Spleen (tissue), 11 donors: ENCODE measurements at regions not wholly inside any gene's neighbourhood (a gene's known extent, or its start where the extent isn't known, plus 50 kb on each side); places are given as distances from the start of the nearest gene placed in this dataset.

Experiments
- DNase-seq: peaks from one replicate; pipeline ENCODE4 v3.0.0-alpha.2; 2020
- H3K27ac ChIP-seq, 8 donors: fragments of 200-600 bp; sonication (generic) in 7 of 8; 1 replicate in 4 of 8; 2 replicates in 4 of 8; pipeline versions ENCODE4 v1.5.0 to v1.8.0; 2016 to 2021; ENCODE audit warnings: inconsistent platforms in 4 of 8, mild to moderate bottlenecking in 4 of 8, moderate library complexity in 1 of 8
- H3K27me3 ChIP-seq, 7 donors: fragments of 200-600 bp; sonication (generic) in 6 of 7; replicated peaks in 1 of 7; 1 replicate in 4 of 7; 2 replicates in 3 of 7; pipeline versions ENCODE4 v1.5.0 to v1.8.0; 2016 to 2021; ENCODE audit warnings: inconsistent platforms in 3 of 7, mild to moderate bottlenecking in 1 of 7
- H3K36me3 ChIP-seq, 6 donors: fragments of 200-600 bp; sonication (generic) in 5 of 6; 1 replicate in 4 of 6; 2 replicates in 2 of 6; pipeline versions ENCODE4 v1.5.0 to v1.8.0; 2016 to 2021; ENCODE audit warnings: inconsistent platforms in 2 of 6
- H3K4me1 ChIP-seq, 6 donors: fragments of 200-600 bp; sonication (generic) in 5 of 6; 1 replicate in 3 of 6; 2 replicates in 3 of 6; pipeline versions ENCODE4 v1.5.0 to v1.8.0; 2016 to 2021; ENCODE audit warnings: inconsistent platforms in 3 of 6
- H3K4me3 ChIP-seq, 8 donors: fragments of 200-600 bp; sonication (generic) in 7 of 8; 1 replicate in 4 of 8; 2 replicates in 4 of 8; pipeline versions ENCODE4 v1.5.0 to v1.8.0; 2016 to 2021; ENCODE audit warnings: inconsistent platforms in 4 of 8, mild to moderate bottlenecking in 4 of 8, moderate library complexity in 2 of 8
- H3K9me3 ChIP-seq, 8 donors: fragments of 200-600 bp; sonication (generic) in 7 of 8; 1 replicate in 4 of 8; 2 replicates in 4 of 8; pipeline versions ENCODE4 v1.5.0 to v1.8.0; 2016 to 2021; ENCODE audit warnings: inconsistent platforms in 4 of 8
- POLR2A ChIP-seq, 3 donors: fragments of 450-650 bp; IDR thresholded peaks; one replicate each; pipeline ENCODE4 v1.5.1; 2017; ENCODE audit warnings: antibody characterized with exemption in 3 of 3, mild to moderate bottlenecking in 1 of 3
- POLR2AphosphoS5 ChIP-seq, 3 donors: sonication (generic); formaldehyde crosslinking; IDR thresholded peaks; one replicate each; pipeline ENCODE4 v1.5.1; 2017; ENCODE audit warnings: antibody characterized with exemption in 3 of 3
- WGBS, 5 donors: extraction: QIAGEN DNeasy Blood & Tissue Kit in 3 of 5; methylation state at CpG; one replicate each; pipeline versions ENCODE4 v1.1.5 to v1.1.7; 2013 to 2018; 5-methylcytosine and 5-hydroxymethylcytosine counted together
- intact Hi-C: fragments of 100-400 bp; cut with DNase I; formaldehyde crosslinking; loops from one replicate; pipeline ENCODE4 v1.15.0; 2023; ENCODE audit warnings: low total_unique reads
- TF ChIP-seq, protein P1 (sequence below), 11 experiments: fragments of 200-600 bp in 7 of 11; fragments of 450-650 bp in 4 of 11; sonication (generic) in 4 of 11; IDR thresholded peaks in 8 of 11; conservative IDR thresholded peaks in 3 of 11; 1 replicate in 7 of 11; 2 replicates in 4 of 11; pipeline versions ENCODE4 v1.4.0 to v1.8.0; 2016 to 2021; ENCODE audit warnings: antibody characterized with exemption in 11 of 11, inconsistent platforms in 4 of 11, mild to moderate bottlenecking in 1 of 11
- donor health status: healthy with polysubstance abuse.
- donor health status: DM: no; HTN: no; CAD: no; lungs with moderate emphysema.
- donor health status: DM: no; HTN: no; CAD: no.
- donor health status: Bipolar disorder and iron deficiency.
- donor health status: healthy.
- donor health status: DM: no; HTN: no; CAD: no.
- donor health status: DM: yes; HTN: yes; CAD: no.

DNA sequence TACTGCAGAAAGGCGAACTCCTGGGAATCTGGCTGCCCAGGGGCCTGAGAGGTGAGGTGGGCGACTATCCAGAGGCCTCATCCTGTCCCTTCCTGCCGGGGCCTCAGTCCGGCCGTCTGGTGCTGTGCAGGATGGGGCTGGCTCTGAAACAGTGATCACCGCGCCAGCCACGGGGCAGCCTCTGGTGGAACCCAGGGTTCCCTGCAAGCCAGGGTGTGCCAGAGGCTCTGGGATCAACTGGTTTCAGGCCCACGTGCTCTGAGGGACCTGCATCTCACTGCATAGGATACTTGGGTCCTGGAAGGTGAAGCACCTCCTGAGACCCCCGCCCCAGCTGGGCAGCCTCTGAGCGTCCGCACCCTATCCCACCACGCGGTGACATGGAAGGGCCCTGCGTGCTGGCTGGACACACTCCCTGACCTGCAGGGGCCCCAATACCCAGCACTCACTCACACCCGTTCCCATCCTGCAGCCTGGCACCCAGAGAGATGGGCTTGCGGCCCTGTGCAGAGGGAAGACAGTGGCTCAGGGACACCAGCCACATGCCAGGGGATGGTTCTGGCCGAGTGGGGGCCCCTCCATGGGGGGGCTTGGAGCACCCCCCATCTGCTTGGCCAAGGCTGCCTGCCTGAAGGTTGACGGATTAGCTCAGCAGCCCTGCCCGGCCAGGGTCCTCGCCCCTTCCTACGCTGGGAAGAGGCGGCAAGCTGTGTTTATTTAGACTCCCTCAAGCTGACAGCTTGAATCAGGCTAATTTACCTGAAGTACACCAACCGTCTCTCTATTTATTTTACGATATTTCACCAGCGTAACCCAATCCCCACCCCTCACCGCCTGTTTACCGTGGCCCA lies 64.3 kb upstream of the TTC34 start:
- DNase-seq: no peak
- no peak for TF ChIP-seq POLR2AphosphoS5 (IDR thresholded peaks at IDR 0.05)
- TF ChIP-seq POLR2A (IDR thresholded peaks at IDR 0.05): no peak
- TF ChIP-seq, protein P1, sequence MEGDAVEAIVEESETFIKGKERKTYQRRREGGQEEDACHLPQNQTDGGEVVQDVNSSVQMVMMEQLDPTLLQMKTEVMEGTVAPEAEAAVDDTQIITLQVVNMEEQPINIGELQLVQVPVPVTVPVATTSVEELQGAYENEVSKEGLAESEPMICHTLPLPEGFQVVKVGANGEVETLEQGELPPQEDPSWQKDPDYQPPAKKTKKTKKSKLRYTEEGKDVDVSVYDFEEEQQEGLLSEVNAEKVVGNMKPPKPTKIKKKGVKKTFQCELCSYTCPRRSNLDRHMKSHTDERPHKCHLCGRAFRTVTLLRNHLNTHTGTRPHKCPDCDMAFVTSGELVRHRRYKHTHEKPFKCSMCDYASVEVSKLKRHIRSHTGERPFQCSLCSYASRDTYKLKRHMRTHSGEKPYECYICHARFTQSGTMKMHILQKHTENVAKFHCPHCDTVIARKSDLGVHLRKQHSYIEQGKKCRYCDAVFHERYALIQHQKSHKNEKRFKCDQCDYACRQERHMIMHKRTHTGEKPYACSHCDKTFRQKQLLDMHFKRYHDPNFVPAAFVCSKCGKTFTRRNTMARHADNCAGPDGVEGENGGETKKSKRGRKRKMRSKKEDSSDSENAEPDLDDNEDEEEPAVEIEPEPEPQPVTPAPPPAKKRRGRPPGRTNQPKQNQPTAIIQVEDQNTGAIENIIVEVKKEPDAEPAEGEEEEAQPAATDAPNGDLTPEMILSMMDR (IDR thresholded peaks at IDR 0.05 in 8 of 11, conservative IDR thresholded peaks at IDR 0.05 in 3 of 11): no peak
- WGBS, 5 donors: 77 to 87% (median 80%) methylated on average over 23 to 28 of the region's 28 CpGs
- H3K4me3 ChIP-seq: no peak overlapping the region
- peaks cover under 1 to 11% (median 7%) of the 10 kb centered on the region in 8 donors for H3K9me3 ChIP-seq
- H3K27me3 ChIP-seq: peaks cover 0 to 88% (median 22%) of the 10 kb centered on the region in 7 donors
- intact Hi-C loops: no loop called here
- peaks cover 0 to 10% (median 0%) of the 10 kb centered on the region in 6 donors for H3K4me1 ChIP-seq
- H3K36me3 ChIP-seq: no peaks in the 10 kb centered on the region
- H3K27ac ChIP-seq: no peak overlapping the region

DNA sequence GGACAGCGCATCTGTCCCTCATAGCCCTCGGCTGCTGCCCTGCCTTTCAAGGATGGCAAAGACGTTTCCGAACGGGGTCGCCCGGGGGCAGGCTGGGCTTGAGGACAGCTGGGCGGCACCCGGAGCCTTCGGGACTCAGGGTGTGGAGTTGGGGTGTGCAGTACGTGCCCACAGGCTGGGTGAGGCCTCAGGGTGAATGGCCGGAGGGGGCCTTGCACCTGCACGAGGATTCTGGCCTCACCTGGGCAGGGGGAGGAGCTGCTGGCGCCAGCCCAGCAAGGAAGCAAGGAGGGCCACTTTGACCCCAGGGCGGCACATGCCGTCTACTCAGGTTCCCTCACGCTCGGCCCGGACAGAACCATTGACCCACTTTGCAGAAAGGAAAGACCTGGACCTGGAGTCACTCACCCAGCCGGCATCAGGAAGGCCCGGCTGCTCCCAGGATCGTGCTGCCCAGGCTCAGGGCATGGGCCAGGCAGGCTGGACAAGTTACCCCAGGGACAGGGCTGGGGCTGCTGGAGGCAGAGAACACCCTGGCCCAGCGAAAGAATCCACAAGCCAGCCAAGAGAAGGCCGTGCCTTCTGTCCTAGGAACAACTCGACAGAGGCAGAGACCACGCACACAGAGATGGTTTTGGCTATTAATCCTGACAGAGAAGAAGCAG lies 65.1 kb upstream of the TTC34 start:
- Histone ChIP-seq H3K4me3 (no peak overlapping the region), H3K27ac (no peak overlapping the region), H3K27me3 (peaks cover 0 to 83% (median 22%) of the 10 kb centered on the region in 7 donors), H3K9me3 (peaks cover 7 to 18% (median 14%) of the 10 kb centered on the region in 8 donors), H3K36me3 (no peaks in the 10 kb centered on the region), H3K4me1 (peaks cover 0 to 10% (median 0%) of the 10 kb centered on the region in 6 donors)
- 78 to 91% (median 82%) methylated on average over 14 to 26 of the region's 26 CpGs for WGBS, 5 donors
- no peak for TF ChIP-seq POLR2A (IDR thresholded peaks at IDR 0.05)
- no peak for TF ChIP-seq POLR2AphosphoS5 (IDR thresholded peaks at IDR 0.05)
- TF ChIP-seq, protein P1 (IDR thresholded peaks at IDR 0.05 in 8 of 11, conservative IDR thresholded peaks at IDR 0.05 in 3 of 11): no peak
- no peak for DNase-seq
- intact Hi-C loops: no loop called here

DNA sequence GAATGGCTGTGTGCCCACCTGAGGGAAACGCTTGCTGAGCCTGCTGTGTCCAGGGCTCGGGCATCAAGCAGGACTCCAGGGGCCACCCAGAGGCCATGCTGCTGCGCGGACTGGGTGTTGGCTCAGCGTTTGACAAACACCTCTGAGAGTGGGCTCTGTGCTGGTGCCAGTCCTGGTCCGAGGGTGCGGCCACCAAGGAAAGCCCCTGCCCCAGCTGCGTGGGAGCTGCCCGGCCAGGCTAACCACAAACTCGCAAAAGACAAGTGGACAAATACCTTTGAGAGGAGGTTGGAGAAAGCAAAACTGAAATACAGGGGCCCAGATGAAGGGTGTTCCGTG lies 65.6 kb upstream of the TTC34 start:
- no peak for DNase-seq

More for the DNA sequence above, 65.6 kb upstream of the TTC34 start:
- TF ChIP-seq, protein P1 (IDR thresholded peaks at IDR 0.05 in 8 of 11, conservative IDR thresholded peaks at IDR 0.05 in 3 of 11): no peak
- TF ChIP-seq POLR2AphosphoS5 (IDR thresholded peaks at IDR 0.05) (no peak), POLR2A (IDR thresholded peaks at IDR 0.05) (no peak)
- Histone ChIP-seq H3K27ac (no peak overlapping the region), H3K36me3 (no peaks in the 10 kb centered on the region), H3K27me3 (peaks cover 0 to 78% (median 22%) of the 10 kb centered on the region in 7 donors), H3K4me3 (no peak overlapping the region), H3K4me1 (peaks cover 0 to 10% (median 0%) of the 10 kb centered on the region in 6 donors), H3K9me3 (peaks cover 8 to 23% (median 19%) of the 10 kb centered on the region in 8 donors)
- intact Hi-C loops: no loop called here
- 79 to 86% (median 81%) methylated on average over 6 to 11 of the region's 11 CpGs for WGBS, 5 donors
